ENCODE measurements at regions not wholly inside any gene's neighbourhood (a gene's known extent, or its start where the extent isn't known, plus 50 kb on each side); places are given as distances from the start of the nearest gene placed in this dataset.
A peak's percentile ranks its signal among the peaks of the same experiment; 100 is the strongest.

DNA sequence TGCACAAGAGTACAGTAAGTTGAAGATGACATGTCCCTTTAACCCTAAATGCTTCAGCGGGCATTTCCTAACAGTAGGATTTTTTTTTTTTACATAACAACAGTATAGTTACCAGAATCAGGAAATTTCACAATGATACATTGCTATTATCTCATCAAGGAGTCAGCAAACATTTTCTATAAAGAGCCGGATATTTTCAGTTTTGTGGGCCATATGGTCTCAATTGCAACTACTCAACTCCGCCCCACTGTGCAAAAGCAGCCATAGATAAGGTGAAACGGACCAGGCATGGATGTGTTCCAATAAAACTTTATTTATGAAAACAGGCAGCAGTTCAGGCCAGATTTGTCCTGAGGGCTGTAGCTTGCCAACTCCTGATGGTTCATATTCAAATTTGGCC lies 130.6 kb downstream of the SMAD6 start:
- TF ChIP-seq GATA1 (IDR thresholded peaks at IDR 0.05; ENCODE audit: low read depth, low read length) (no peak), POLR2A (IDR thresholded peaks at IDR 0.05; ENCODE audit: low read length) (no peak)
- DNase-seq, result no peak

DNA sequence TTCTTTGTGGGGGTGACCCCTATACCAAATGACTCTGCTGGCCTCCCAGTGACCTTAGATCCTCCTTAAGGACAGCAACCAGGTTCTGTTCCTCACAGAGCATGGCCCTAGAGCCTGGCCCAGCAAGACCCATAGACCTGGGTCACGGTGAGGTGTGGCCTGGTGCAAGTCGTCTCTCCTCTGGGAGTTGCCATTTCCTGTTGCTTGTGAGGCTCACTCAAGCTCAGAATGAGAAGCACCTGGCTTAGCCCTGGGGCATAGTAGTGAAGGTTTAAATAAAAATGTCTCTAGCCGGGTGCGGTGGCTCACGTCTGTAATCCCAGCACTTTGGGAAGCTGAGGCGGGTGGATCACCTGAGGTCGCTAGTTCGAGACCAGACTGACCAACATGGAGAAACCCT lies 131.3 kb downstream of the SMAD6 start:
- TF ChIP-seq POLR2A (IDR thresholded peaks at IDR 0.05; ENCODE audit: low read length), result no peak
- no peak for TF ChIP-seq GATA1 (IDR thresholded peaks at IDR 0.05; ENCODE audit: low read depth, low read length)
- no peak for DNase-seq

GRCh38 chr15:66833803-66834202 lies 131.8 kb downstream of the SMAD6 start:
- no peak for TF ChIP-seq GATA1 (IDR thresholded peaks at IDR 0.05; ENCODE audit: low read depth, low read length)
- TF ChIP-seq POLR2A (IDR thresholded peaks at IDR 0.05; ENCODE audit: low read length), result no peak
- DNase-seq, result no peak

DNA sequence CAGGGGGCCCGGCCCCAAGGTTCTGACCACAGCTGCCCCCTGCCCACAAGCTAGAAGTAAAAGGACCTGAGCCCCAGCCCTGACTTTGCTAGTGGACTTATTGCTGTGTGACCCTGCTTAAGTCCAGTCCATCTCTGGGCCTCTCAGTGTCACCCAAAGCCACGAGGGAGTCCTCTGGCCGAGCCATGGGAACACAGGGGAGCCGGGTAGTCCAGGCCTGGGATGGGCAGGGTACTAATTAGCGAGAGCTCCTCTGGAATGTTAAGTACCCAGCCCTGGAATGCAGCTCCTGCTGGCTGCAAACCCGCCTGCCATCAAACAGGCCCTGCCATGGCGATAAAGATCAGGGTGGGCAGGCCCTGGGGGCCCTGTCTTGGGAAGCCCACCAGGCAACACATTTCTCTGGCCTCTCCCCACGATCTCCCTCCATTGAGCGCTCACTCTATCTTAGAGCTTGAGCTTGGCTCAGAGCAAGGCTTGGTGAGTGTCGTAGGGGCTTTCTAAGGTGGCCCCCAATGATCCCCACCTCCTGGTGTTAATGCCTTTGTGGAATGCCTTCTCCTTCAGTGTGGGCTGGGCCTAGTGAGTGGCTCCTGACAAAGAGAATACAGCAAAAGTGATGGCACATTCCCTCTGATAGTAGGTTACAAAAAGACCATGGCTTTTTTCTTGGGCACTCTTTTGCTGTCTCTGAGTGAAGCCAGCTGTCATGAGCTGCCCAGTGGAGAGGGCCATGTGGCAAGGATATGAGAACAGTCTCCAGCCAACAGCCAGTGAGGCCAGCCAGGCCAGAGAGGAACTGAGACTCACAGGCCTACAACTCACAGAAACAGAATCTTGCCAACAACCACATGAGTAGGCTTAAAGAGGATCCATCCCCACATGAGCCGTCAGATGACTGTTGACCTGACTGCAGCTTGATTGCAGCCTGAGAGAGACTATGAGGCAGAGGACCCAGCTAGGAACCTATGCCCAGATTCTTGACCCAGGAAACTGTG lies 133.1 kb downstream of the SMAD6 start:
- no peak for DNase-seq
- TF ChIP-seq GATA1 (IDR thresholded peaks at IDR 0.05; ENCODE audit: low read depth, low read length), result no peak
- no peak for TF ChIP-seq POLR2A (IDR thresholded peaks at IDR 0.05; ENCODE audit: low read length)

DNA sequence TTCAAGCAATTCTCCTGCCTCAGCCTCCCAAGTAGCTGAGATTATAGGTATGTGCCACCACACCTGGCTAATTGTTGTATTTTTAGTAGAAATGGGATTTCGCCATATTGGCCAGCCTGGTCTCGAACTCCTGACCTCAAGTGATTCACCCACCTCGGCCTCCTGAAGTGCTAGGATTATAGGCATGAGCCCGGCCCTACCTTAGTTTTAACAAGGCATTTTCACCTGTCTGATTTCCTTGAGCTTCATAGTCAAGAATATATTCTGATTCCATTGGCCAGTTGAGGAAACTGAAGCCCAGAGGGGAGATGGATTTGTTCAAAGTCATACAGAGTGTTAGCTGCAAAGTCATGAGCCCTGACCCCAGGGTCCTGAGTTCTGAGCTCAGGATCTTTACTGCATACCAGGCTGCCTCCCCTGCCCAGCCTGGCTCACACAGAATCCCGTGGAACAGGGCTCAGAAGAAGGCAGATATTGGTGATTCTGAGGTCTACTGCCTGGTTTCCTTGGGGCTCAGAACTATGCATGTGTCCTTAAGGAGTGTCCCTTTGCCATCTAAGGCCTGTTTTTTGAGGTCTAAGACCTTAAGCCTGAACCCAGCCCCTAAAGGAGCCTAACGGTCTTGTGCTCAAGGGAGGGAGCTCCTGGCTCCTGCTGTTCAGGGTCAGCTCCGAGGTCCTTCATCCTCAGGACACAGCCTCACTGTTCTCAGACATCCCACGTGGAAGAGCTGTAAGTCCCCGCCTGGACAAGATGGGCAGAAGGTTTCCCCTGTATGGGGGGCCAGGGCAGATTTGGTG lies 134.4 kb downstream of the SMAD6 start:
- TF ChIP-seq POLR2A (IDR thresholded peaks at IDR 0.05; ENCODE audit: low read length) (no peak), GATA1 (IDR thresholded peaks at IDR 0.05; ENCODE audit: low read depth, low read length) (no peak)
- DNase-seq, result no peak

DNA sequence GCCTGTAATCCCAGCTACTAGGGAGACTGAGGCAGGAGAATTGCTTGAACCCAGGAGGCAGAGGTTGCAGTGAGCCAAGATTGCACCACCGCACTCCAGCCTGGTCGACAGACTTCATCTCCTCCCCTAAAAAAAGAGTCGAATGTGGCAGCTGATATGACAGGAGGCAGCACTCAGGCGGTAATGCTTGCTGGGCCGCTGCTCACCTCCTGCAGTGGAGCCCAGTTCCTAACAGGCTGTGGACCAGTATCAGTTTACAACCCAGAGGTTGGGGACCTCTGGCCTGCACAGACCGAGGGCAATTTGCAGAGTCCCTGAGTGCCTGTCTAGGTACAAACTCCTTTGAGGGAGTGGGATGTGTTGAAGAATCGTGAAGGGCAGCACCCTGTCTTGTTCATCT lies 136.2 kb downstream of the SMAD6 start:
- no peak for DNase-seq
- TF ChIP-seq GATA1 (IDR thresholded peaks at IDR 0.05; ENCODE audit: low read depth, low read length) (no peak), POLR2A (IDR thresholded peaks at IDR 0.05; ENCODE audit: low read length) (no peak)

DNA sequence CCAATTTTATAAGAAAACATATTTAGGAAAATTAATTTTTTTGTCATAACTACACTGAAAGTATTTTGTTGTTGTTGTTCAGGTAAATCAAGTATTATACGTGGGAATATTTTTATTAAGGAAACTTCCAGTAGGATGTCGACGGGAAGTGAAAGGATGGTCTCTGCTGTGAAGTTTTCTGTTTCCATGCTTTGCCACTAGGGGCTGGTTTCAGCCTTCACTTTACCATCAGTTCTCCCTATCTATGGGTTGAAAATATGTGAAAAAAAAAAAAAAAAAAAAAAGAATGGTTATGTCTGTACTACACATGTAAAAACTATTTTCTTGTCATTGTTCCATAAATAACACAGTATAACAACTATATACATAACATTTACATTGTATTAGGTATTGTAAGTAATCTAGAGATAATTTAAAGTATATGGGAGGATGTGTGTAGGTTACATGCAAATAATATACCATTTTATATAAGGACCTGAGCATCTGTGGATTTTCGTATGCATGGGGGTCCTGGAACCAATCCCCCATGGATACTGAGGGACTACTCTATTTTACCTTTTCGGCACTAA lies 136.7 kb downstream of the SMAD6 start:
- peak; percentile 19 to 31 for DNase-seq
- TF ChIP-seq GATA1 (IDR thresholded peaks at IDR 0.05; ENCODE audit: low read depth, low read length) (no peak), POLR2A (IDR thresholded peaks at IDR 0.05; ENCODE audit: low read length) (peak; percentile 10)

GRCh38 chr15:66839506-66840112 lies 137.6 kb downstream of the SMAD6 start:
- DNase-seq, result peak in 1 of 2 experiments; percentile 18
- no peak for TF ChIP-seq GATA1 (IDR thresholded peaks at IDR 0.05; ENCODE audit: low read depth, low read length)
- TF ChIP-seq POLR2A (IDR thresholded peaks at IDR 0.05; ENCODE audit: low read length), result no peak

DNA sequence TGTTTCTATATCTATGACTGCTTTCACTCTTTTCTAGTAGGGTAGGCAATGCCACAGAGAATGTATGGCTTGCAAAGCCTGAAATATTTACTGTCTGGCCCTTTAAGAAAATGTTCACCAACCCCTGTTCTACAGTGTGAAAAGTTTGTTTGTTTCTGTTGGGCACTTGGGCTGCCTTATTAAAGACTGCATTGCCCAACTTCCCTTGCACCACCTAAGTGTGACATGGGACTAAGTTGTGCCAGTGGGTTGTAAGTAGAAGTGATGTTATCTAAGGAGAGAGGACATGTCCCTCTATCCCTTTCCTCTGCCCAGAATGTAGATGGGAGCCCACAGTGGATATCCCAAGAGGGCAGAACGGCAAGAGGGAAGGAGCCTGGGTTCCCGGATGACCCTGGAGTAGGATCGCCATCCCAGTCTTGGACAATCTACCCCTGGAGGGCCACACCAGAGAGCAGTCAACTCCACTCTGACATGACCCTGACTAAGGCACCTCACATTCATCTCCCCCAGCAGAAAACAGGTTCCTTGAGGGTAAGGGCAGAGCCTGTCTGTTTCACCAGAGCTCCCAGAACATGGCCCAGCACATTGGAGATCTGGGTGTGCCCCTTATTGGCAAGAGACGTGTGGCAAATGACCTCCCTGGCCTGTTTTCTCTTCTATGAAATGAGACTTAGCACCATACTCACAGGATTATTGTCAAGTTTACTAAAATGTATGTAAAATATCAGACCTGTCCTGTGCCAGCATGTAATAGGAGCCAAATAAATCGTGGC lies 138.8 kb downstream of the SMAD6 start:
- DNase-seq, result no peak
- TF ChIP-seq GATA1 (IDR thresholded peaks at IDR 0.05; ENCODE audit: low read depth, low read length) (no peak), POLR2A (IDR thresholded peaks at IDR 0.05; ENCODE audit: low read length) (no peak)

DNA sequence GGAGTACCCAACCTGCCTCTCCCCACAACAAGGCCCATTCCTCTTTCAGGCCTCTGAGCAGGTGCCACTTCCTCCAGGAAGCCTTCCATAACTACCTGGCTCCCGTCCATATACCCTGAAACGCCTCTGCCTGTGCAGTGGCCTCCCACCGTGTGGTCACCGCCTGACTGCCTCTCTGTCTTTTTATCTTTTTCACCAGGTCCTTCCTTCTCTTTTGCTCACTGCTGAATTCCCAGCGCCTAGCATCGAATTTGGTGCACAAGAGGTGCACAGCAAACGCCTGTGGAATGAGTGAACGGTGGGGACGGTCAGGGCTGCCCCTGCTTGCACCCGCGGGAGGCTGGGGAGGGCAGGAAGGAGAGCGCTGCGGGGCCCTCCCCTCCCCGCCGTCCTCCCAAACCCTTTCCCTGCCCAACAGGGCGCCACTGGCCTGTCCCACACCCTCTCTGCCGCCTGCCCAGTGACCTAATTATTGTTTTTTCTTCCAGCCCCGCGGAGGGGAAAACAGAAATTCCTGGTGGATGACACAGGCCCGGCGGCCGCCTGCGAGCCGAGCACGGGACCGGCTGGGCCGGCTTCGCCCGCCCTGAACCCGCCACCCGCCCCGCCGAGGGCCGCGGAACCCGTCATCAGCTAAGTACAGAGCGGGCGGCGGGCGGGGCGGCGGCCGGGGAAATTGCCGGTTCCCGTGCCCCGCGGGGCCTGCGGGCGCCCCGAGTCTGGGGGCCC lies 140.1 kb downstream of the SMAD6 start:
- no peak for TF ChIP-seq GATA1 (IDR thresholded peaks at IDR 0.05; ENCODE audit: low read depth, low read length)
- no peak for TF ChIP-seq POLR2A (IDR thresholded peaks at IDR 0.05; ENCODE audit: low read length)
- DNase-seq, result peak; percentile 58 to 68

DNA sequence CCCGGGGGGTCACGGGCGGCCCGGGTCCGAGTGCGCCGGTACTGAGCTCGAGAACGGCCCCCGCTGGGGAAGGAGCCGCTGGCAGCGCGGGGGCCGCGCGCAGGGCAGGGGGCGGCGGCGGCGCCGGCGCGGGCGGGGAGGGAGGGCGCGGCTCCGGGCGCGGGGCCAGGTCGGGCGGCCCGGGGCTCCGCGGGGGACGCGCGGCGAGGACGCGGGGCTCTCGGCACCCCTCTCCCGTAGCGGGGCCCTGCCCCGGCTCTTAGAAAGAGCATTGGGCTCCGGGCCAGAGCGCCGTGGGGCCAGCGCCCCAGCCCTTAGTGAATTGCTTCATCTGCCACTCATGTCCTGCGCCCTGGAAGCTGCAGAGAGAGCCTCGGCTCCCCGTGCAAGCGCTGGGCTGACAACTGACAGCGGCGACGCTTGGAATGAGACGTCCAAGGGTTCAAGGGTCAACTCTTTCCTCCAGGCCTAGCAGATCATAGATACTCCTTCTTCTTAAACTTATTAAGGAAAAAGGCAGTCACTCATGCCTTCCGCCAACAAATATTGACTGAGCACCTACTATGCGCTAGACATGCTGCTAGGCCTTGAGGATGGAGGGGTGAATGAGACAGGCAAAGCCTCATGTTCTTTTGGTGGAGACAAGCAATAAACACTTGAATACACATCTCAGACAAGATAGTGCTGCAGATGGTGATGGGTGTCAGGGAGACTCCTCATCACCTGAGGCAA lies 140.8 kb downstream of the SMAD6 start:
- TF ChIP-seq POLR2A (IDR thresholded peaks at IDR 0.05; ENCODE audit: low read length) (no peak), GATA1 (IDR thresholded peaks at IDR 0.05; ENCODE audit: low read depth, low read length) (no peak)
- DNase-seq, result peak; percentile 61 to 72

DNA sequence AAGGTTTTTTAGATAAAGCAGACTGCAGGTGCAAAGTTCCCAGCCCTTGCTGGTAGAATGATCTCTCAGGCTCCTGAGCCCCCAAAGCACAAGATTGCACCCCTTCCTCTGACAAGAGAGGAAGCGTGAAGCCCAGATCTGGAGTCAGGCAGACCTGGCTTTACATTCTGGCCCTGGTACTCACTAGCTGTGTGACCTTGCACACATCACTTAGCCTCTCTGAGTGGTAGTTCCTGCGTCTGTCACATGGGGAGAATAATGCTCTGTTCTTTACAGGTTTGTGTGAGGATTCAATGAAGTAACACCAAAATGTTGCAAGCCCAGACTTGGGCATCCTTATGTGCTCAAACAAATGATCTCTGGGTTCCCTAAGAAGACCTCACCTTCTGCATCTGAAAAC lies 141.5 kb downstream of the SMAD6 start:
- TF ChIP-seq POLR2A (IDR thresholded peaks at IDR 0.05; ENCODE audit: low read length) (no peak), GATA1 (IDR thresholded peaks at IDR 0.05; ENCODE audit: low read depth, low read length) (no peak)
- no peak for DNase-seq
